Testis (tissue), 2 donors: ENCODE measurements at regions not wholly inside any gene's neighbourhood (a gene's known extent, or its start where the extent isn't known, plus 50 kb on each side); places are given as distances from the start of the nearest gene placed in this dataset.

ENCODE experiments used
- POLR2A ChIP-seq: fragments of 450-650 bp; IDR thresholded peaks from one replicate; pipeline ENCODE4 v1.6.1; 2017; ENCODE audit warnings: antibody characterized with exemption, mild to moderate bottlenecking, moderate library complexity
- TF ChIP-seq, protein P1 (sequence below), 3 experiments: fragments of 450-650 bp in 2 of 3; fragments of 200-600 bp in 1 of 3; sonication (generic) in 1 of 3; IDR thresholded peaks; one replicate each; pipeline ENCODE4 v1.5.1; 2016 to 2019; ENCODE audit warnings: antibody characterized with exemption in 3 of 3, mild to moderate bottlenecking in 2 of 3, moderate library complexity in 1 of 3

- TF ChIP-seq, protein P1, sequence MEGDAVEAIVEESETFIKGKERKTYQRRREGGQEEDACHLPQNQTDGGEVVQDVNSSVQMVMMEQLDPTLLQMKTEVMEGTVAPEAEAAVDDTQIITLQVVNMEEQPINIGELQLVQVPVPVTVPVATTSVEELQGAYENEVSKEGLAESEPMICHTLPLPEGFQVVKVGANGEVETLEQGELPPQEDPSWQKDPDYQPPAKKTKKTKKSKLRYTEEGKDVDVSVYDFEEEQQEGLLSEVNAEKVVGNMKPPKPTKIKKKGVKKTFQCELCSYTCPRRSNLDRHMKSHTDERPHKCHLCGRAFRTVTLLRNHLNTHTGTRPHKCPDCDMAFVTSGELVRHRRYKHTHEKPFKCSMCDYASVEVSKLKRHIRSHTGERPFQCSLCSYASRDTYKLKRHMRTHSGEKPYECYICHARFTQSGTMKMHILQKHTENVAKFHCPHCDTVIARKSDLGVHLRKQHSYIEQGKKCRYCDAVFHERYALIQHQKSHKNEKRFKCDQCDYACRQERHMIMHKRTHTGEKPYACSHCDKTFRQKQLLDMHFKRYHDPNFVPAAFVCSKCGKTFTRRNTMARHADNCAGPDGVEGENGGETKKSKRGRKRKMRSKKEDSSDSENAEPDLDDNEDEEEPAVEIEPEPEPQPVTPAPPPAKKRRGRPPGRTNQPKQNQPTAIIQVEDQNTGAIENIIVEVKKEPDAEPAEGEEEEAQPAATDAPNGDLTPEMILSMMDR (IDR thresholded peaks at IDR 0.05), result no peak
- no peak for TF ChIP-seq POLR2A
These were observed 595.8 kb downstream of the NLGN4X start for GRCh38 chrX:5632887-5633286.
